IPS DF 6.9 (cell line): ENCODE measurements at regions not wholly inside any gene's neighbourhood (a gene's known extent, or its start where the extent isn't known, plus 50 kb on each side); places are given as distances from the start of the nearest gene placed in this dataset.

ENCODE experiments used
- DNase-seq: peaks from one replicate; pipeline ENCODE4 v3.0.0-alpha.2; 2013; ENCODE audit warnings: low read depth, low spot score
- H3K27ac ChIP-seq: one replicate; pipeline ENCODE4 v1.5.1; 2013; ENCODE audit warnings: low read length, control low read depth
- H3K27me3 ChIP-seq: 2 replicates; pipeline ENCODE4 v1.6.1; 2013; ENCODE audit warnings: mild to moderate bottlenecking, low read length; ENCODE audit not compliant: control insufficient read depth, insufficient read depth
- H3K36me3 ChIP-seq: 2 replicates; pipeline ENCODE4 v1.6.1; 2013; ENCODE audit warnings: low read length; ENCODE audit not compliant: control insufficient read depth, insufficient read depth
- H3K4me1 ChIP-seq: 2 replicates; pipeline ENCODE4 v1.6.1; 2013; ENCODE audit warnings: low read length; ENCODE audit not compliant: control insufficient read depth, insufficient read depth
- H3K4me3 ChIP-seq: 2 replicates; pipeline ENCODE4 v1.5.1; 2013; ENCODE audit warnings: mild to moderate bottlenecking, low read length
- H3K9me3 ChIP-seq: 2 replicates; pipeline ENCODE4 v1.6.1; 2013; ENCODE audit warnings: low read length, inconsistent platforms; ENCODE audit not compliant: control insufficient read depth, insufficient read depth
- WGBS: extraction: QIAGEN DNeasy Blood & Tissue Kit; methylation state at CpG from one replicate; pipeline ENCODE4 v1.1.7; 2013; ENCODE audit warnings: mixed read lengths, missing lambda C conversion rate; ENCODE audit not compliant: insufficient read length, insufficient coverage; 5-methylcytosine and 5-hydroxymethylcytosine counted together

DNA sequence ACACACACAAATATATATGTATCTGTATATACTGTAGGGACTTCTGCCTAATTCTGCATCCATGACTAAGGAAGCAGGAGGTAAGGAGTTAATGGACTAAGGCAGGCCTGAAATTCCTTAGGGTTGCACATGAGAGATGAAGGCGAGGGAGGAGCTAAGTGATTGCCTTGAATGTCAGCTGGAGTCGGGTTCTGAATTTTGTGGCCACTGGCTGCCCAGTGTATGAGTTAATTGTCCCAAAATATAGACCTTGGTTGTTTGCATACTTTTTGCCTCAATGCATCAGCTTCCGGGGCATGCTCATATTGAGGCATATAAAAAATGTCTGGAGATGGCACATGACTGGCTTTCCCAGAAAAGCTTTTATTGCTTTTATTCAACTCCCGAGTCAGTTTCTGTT is 245.5 kb downstream of the TDRD3 start:
- no peak overlapping the region for H3K27ac ChIP-seq
- H3K36me3 ChIP-seq, result no peaks in the 10 kb centered on the region
- no peaks in the 10 kb centered on the region for H3K4me1 ChIP-seq
- no peak overlapping the region for H3K4me3 ChIP-seq
- no peaks in the 10 kb centered on the region for H3K27me3 ChIP-seq
- WGBS, result no CpG with 5 or more reads among the region's 4 CpGs
- H3K9me3 ChIP-seq, result no peaks in the 10 kb centered on the region
- DNase-seq, result no peak

DNA sequence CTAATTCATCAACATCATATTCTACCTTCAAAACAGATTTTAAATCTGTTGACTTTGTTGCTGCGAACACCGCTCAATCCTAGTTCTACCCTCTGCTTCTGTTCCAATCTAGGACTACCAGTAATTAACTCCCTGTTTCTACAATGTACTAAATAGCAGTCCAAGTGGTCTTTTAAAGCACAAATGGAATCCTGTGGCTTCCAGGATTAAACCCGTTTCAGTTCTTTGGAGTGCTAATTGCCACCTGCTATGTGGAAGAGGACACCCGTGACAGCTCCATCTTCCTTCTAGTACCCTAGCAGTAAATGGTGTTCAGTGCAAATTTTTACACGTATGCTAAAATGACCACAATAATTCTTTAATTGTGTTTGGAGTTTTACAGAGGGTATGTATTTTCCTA is 232.1 kb downstream of the TDRD3 start:
- Histone ChIP-seq H3K27me3 (no peaks in the 10 kb centered on the region), H3K36me3 (no peaks in the 10 kb centered on the region), H3K27ac (no peak overlapping the region), H3K9me3 (no peaks in the 10 kb centered on the region), H3K4me1 (no peaks in the 10 kb centered on the region), H3K4me3 (no peak overlapping the region)
- no peak for DNase-seq
- WGBS, result no CpG with 5 or more reads among the region's 5 CpGs

DNA sequence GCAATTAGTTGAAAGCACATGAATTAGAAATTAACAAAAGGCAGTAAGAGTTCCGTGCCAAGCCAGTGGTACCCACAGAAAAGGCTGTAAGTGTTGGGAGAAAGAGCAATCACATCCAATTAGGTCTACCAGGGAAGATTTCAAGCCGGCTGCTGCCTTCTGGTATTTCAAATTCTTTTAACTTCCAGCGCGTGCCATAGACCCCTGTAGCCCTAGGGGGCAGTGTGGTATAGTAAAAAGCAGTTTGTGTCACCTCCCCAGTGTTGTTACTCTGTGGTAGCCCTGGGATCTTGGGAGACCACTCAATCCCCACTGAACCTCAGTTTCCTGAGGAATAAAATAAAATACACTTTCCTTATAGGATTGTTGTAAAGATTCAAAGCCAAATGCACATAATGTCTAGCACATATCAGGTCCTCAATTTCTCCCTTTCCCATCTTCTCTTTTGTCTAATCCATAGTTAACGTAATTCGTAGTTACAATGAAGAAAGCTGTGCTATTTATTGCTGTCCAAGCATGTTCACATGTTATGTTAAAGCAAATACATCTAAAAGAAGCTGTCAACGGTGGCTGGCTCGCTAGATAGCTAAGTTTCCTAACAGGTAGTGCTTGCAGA is 230.2 kb downstream of the TDRD3 start:
- Histone ChIP-seq H3K4me1 (no peaks in the 10 kb centered on the region), H3K27ac (no peak overlapping the region), H3K9me3 (no peaks in the 10 kb centered on the region), H3K27me3 (no peaks in the 10 kb centered on the region), H3K36me3 (no peaks in the 10 kb centered on the region), H3K4me3 (no peak overlapping the region)
- DNase-seq, result peak; percentile 45
- WGBS, result no CpG with 5 or more reads among the region's 8 CpGs
